Inflammatory macrophage treated with lipopolysaccharide for 4 hours (primary cell): ENCODE measurements at regions not wholly inside any gene's neighbourhood (a gene's known extent, or its start where the extent isn't known, plus 50 kb on each side); places are given as distances from the start of the nearest gene placed in this dataset.
"Not testable (repeated sequence)": the region's sequence is repeated elsewhere in the genome, so short reads cannot be mapped to it uniquely, and the experiment has no call there.

ENCODE experiments used
- DNase-seq: peaks from one replicate; pipeline ENCODE4 v3.0.0-alpha.2; 2020

DNA sequence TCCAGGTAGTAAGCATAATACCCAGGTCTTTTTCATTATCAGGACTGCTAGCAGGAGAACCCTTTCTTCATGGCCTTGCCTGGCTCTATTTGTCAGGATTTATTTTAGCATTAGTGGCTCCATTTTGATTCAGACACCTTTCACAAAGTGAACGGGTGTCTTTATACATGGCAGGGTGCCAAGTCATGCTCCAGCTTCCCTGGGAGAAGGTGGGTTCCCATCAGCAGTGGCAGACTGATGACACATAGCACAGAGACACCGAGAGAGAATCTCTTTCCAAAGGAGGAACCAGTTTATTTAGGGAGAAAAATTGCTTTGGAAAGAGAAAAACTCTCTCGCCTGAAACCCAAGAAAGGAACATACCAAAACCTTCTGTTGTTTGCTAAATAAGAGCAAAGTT, 135.3 kb upstream of the TMTC4 start:
- no peak for DNase-seq

DNA sequence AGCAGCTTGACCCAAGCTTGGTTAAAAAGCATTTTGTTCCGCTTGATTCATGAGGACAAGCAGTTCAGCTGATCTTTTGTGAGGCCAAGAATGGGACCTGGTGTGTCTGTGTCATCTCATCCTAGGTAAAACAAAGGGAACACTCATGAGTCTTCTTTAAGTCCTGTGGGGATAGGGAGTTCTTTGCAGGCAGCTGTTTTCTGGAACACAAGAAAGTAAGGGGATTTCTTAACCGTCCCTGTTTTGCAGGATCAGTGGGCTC, 134.5 kb upstream of the TMTC4 start:
- DNase-seq: no peak

DNA sequence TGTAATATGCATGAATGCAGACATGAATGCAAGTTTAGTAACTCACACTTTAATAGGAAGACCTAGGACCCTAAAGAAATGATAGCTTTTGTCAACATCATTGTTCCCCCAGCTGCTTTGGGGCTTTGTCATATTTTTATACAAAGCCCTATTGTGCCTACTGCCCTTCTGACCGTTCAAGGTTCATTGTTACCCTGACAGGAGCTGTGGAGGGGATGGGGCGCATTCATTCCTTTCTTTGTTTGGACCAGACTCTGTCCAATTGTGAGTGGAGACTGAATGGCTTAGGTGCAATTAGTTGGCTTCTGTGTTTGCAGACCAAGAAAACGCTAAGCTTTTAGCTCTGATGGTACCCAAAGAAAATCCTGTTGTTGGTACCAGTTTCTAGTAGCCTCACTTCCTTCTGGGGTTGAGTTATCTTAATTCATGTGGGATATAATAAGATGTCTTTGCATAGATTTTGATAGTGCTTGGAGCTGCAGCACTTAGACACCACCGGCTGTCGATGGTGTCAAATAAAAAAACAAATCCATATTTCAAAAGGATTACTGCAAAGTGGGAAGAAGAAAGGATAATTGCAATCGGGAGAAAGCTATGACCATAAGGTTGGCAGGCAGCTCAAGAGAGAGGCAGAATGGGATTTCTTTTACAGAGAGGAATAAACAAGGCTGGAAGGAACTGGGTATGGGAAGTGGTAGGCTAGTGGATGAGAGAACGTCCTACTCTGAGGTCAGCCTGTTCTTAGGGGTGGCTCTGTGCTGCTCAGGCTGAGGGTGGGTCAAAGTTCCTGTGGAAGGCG, 133.9 kb upstream of the TMTC4 start:
- DNase-seq: no peak

DNA sequence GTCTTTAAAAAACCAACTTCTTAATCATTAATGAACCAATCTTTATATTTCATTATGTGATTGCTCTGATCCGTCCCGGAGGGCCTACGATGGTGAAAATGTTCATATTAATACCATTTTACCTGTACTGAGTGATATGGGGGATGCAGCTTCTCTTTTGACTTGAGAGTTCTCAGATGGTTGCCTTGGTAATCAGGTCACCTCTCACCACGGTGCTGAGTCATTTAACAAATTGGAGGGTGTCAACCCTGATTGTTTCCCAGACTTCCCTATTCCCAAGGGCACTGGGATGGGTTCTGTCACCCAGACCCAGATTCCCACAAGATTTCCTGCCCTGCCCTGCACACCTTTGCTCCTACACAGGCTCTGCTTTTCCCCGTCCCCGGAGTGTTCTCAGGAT, 128.5 kb upstream of the TMTC4 start:
- DNase-seq: no peak

DNA sequence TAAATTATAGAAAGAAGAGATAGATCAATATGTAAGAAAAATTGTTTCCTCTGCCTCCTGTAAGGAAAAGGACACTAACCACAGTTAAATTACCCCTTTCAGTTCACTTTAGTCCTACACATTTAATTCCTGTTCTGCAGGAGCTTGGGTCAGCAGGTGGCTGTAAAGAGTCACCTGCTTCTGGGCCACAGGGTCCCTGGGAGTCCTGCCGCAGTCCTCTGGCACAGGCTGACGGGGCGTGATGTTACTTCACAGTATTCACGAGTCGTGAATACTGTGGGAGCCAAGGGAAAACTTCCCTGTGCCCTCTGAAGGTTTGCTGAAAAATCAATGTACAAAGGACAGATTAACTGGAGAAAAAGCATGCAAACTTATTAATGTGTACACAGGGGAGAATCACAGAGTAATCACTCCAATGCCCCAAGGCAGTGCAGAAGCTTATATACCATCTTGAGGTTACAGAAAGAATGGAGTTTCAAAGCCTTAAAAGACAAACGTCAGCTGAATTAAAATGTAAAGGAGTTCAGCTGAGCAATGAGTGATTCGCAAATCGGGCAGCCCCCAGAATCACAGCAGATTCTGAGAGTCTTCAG, 125.8 kb upstream of the TMTC4 start:
- no peak for DNase-seq

DNA sequence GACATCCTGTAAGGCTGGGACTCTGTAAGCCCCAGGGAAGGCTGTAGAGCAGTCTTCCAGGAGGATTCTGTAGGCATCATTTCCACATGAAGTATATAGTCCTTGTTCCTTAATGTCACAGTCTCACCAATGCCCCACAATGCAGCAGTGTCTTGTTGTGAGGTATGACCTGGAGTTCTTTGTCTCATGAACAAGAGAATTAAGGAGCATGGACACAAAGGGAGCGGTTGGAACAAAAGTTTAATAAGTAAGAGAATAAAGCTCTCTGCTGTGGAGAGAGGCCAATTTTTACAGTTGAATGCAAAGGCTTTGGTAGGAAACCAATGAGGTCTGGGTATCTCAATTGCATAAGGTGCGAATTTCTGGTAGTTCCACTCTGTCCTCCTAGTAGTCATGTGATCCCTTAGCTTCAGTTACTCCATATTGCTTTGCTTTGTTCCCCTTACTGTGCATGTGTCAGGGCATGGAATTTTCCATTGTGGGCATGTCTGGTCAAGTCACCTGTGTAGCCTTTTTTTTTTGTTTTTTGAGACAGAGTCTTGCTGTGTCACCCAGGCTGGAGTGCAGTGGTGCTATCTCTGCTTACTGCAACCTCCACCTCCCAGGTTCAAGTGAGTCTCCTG, 124.3 kb upstream of the TMTC4 start:
- DNase-seq: no peak

DNA sequence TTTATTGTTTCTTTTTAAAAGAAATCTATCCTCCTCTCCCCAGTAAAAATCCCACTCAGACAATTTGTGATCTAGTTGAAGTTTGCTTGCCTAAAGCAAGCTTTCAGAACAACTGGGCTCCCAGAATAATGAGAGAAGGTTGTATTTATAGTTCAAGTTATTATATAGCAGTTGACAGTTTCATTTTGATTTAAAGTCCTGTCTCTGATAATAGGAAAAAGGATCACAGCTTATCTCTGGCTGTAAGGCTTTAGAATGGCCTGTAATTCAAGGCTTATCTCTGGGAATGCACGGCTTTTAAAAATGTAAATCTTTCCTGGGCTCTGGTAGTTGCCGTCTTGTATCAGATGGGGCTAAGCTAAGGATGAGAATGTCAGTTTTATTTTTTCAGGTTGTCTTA, 123.3 kb upstream of the TMTC4 start:
- DNase-seq: no peak

DNA sequence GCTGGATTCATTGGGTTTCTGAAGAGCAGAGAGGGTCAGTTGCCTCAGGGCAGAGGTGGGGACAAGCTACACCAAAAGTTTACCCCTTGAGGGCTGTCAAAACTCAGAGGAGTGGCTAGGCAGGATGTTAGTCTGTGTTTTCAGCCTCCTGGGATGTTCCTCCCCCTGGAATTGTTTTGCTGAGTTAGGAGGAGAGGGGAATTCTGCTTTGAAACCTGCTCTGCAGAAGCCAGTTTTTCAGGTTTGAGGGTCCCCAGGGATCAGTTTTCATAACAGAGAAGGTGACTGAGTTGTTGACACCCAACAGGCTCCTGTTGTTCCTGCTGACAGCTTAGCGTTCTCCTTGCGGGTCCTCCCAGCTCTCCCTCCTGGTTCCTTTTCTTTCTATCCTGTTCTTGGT, 121.9 kb upstream of the TMTC4 start:
- DNase-seq: no peak

DNA sequence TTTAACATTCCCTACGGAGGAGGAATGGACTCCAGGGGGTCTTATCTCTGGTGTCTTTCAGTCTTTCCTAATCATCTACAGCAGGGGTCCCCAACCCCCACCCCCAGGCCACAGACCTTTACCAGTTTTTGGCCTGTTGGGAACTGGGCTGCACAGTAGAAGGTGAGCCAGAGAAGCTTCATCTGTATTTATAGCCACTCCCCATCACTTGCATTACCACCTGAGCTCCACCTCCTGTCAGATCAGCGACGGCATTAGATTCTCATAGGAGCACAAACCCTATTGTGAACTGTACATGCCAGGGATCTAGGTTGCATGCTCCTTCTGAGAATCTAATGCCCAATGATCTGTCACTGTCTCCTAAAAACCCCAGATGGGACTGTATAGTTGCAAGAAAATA, 120.0 kb upstream of the TMTC4 start:
- no peak for DNase-seq

DNA sequence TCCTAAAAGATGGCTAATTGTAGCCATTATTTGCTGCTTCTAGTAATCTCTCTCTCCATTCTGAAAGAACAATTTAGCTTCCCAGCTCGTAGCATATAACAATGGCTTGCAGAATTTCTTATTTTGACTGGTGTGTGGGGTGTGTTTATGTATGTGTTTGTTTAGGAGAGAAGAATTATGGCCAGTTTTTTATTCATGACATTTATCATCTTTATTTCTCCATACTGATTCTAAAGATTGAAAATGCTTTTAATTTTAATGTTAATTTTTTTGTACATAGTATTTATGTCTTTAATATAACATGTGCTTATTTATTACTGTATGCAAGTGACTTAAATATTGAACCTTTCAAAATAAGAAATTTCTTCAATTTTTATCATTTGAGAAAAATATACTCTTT, 115.8 kb upstream of the TMTC4 start:
- no peak for DNase-seq

DNA sequence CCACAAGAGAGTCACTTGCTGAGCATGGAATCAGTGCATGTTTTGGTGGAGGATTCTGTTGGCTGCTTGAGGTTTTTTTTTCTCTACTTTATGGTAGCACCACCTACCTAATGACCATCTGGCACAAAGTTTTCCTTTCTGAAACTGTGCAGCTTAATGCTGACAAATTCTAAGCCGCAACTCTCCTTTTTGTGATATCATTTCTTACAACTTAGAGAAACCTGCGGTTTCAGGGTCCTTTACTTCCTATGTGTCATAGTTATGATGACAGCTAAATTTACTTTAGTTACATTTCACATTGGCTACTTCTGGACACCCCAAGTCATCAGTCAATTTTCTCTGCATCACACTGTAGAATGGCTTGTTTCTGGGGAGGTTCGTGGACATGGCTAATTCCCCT, 115.4 kb upstream of the TMTC4 start:
- DNase-seq: no peak

DNA sequence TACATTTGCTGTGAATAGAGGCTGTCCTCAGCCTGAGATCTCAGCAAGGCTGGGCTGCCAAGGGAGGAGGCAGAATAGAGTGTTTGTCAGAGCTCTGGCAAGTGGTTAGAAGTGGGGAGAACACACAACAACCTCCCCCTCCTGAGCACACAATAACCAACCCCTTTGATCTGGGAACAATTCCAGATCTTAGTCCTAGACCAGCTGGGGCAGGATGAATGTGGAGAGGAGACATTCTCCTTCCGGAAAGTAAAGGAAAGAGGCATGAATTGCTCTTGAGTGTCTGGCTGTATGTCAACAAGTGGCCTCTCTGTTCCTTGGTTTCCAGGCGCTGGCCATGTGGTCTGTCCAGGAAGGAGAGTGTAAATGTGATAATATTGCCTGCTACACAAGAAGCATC, 114.9 kb upstream of the TMTC4 start:
- no peak for DNase-seq

DNA sequence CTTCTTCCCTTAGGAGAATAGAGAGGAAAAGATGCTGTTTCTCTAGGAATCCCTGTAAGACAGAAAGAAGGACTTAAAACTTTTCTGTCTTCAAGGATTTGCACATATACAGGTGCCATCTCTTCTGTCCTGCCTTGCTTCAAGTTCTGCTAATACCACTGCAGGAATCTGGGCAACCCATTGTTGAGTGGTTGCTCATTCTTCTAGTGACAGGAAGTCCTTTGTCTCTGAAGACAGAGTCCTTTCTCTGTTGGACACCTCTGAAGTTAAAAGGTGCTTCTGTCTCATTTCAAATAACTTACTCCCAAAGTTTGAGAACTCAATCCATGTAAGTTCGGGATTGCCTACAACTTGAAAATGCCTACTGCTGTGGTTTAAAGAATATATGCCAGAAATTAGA, 114.4 kb upstream of the TMTC4 start:
- no peak for DNase-seq

DNA sequence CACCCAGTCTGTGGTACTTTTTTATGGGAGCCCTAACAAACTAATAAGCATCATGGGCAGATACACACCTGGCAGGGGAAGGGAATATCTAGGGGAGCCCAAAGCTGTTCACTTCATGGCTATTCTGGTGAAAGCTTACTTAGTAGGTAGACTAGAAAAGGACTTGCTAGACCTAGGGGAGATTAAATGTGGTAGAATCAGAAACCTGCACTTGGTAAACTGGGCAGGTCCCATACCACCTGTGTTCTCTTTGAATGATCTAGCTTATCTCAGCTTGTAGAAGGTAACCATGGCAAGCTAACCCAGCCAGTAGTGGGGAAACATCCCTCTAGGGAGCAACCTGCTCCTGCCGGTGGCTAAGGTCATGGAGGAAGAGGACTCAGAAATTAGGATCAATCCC, 113.9 kb upstream of the TMTC4 start:
- DNase-seq: no peak

DNA sequence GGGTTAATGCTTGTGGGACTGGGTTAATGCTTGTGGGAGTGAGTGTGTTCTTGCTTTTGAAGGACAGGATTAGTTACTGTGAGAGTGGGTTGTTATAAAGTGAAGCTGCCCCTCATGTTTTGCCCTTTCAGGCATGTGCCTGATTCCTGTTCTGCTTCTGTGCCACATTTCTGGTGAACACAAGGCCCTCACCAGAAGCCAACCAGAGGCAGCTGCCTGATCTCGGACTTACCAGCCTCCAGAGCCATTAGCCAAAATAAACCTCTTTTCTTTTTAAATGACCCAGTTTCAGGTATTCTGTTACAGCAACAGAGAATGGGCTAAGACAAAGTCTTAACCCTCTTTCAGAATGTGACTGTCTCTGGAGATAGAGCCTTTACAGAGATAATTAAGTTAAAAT, 113.3 kb upstream of the TMTC4 start:
- DNase-seq: no peak

DNA sequence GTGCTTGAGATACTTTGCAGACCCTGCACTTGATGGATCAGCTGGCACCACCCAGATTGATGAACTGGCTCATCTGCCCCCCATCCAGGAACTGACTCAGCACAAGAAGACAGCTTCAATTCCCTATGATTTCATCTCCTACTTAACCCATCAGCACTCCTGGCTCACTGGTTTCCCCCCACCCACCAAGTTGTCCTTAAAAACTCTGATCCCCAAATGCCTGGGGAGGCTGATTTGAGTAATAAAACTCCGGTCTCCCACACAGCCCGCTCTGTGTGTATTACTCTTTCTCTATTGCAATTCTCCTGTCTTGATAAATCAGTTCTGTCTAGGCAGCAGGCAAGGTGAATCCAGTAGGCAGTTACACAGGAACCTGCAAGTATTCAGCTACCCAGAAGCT, 102.1 kb upstream of the TMTC4 start:
- not testable (repeated sequence) for DNase-seq

DNA sequence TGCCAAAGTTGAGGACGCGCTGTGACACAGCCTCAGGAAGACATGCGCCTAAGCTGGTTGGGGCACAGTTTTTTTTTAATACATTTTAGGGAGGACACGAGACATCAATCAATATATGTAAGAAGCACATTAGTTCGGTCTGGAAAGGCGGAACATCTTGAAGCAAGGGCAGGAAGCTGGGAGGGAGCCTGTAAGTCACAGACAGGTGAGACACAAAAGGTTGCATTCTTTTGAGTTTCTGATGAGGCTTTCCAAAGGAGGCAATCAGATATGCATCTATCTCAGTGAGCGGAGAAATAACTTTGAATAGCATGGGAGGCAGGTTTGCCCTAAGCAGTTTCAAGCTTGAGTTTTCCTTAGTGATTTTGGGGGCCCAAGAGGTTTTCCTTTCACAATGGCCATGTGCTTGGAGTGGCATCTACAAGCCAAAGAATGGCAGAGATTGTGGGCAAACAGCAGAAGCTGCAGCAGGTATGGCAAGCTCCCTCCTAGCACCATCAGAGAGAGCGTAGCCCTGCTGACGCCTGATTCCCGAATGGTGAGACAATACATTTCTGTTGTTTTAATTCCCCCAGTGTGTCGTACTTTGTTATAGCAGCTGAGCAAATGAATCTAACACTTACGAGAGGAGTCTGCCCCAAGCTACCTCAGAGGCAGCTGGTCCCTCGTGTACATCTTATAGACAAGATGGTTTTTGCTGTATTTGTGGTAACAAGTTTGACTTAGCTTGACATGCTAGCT, 99.5 kb upstream of the TMTC4 start:
- no peak for DNase-seq

DNA sequence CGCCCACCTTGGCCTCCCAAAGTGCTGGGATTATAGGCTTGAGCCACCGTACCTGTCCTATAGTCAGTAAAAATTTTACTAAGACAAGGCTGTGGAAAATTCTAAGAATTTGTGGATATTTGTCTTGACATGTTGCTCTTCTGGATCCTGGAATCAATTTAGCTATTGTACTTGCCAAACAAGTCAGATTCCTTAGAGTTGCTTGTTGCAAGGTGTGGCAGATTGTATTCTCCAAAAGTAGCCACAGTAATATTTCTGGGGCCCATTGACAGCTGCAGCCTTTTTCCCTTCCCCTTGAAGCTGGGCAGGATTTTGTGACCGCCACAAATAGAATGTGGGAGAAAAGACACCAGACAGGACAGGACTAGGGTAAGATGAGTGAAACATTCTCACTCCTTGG, 98.8 kb upstream of the TMTC4 start:
- DNase-seq: no peak

DNA sequence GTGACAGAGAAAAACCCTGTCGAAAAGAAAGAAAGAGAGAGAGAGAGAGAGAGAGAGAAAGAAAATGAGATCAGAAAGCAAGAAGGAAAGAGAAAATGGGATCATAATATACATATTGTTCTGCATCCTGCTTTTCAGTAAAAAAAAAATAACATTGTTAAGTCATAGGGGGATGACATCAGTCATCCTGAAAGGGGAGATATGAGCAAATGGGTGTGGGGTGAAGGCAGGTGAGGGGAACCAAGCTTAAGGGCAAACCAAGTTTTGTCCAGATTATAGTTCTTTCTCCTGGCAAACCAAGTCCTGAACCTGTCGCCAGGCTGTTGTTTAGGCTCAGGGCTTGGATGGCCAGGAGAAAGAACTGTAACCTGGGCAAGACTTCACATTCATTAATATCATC, 92.6 kb upstream of the TMTC4 start:
- DNase-seq: no peak

DNA sequence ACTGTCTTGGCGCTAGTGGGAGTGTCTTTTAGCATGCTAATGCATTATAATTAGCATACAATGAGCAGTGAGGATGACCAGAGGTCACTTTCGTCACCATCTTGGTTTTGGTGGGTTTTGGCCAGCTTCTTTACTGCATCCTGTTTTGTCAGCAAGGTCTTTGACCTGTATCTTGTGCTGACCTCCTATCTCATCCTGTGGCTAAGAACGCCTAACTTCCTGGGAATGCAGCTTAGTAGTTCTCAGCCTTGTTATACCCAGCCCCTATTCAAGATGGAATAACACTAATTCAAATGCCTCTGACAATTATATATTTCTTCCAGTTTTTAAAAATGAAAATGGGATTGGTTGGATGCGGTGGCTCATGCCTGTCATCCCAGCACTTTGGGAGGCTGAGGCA, 92.0 kb upstream of the TMTC4 start:
- not testable (repeated sequence) for DNase-seq

DNA sequence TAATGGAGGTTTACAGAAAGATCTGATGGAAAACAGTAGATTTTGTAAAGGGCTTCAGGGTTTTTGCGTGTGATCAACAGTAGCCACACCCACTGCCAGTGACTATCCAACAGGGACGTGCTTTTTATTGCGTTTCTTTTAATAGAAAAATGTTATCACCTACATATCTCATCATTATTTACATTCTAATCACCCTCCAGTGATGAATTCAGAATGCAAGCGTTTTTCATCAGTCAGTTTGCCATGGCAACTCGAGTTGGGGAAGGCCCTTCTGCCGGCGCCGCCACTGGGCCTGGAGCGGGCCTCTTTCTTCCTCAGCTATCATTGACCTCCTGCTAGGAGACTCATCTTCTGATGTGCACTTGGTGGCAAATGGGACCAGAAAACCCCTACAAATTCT, 90.3 kb upstream of the TMTC4 start:
- no peak for DNase-seq

DNA sequence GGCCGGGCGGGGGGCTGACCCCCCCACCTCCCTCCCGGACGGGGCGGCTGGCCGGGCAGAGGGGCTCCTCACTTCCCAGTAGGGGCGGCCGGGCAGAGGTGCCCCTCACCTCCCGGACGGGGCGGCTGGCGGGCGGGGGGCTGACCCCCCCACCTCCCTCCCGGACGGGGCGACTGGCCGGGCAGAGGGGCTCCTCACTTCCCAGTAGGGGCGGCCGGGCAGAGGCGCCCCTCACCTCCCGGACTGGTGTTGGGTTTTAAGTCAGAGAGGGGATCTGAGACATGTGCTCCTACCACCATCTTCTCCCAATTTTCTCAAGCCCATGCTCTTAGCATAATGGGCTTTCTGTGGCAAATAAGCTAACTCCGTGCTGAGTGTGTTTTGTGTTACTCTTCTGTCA, 87.5 kb upstream of the TMTC4 start:
- not testable (repeated sequence) for DNase-seq

DNA sequence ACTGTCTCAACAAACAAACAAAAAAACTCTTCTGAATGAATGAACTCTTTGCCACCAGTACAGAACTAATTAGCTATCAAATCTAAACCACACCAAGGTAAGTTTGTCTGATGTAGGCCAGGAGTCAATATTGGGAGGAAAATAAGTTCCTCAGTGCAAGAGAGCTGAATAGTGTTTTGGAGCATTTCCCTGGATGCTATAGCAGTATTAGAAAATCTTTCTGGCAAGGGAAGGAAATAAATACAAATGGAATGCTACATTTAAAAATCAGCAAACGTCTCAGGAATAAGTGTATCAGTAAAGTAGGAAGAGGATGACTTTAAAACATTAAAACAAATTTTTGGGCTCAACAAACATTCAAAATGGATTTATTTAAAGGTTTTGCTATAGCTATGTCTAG, 81.3 kb upstream of the TMTC4 start:
- no peak for DNase-seq

DNA sequence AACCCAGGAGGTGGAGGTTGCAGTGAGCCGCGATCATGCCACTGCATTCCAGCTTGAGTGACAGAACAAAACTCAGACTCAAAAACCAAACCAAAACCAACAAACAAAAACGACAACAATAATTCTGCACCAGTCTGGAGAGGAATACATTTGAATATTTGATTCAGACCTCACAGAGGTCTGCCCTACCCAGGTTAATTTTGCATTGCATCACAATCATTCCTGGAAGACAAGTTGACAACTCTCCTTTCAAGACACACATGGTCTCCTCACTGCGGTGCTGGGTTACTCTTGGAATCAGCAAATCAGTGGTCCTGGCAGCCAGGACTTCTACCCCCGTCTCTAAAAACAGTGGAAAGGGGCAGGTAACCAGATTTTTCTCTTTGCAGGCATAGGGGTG, 79.9 kb upstream of the TMTC4 start:
- DNase-seq: no peak
